GM12865 (cell line): ENCODE measurements at regions not wholly inside any gene's neighbourhood (a gene's known extent, or its start where the extent isn't known, plus 50 kb on each side); places are given as distances from the start of the nearest gene placed in this dataset.
"Not testable (repeated sequence)": the region's sequence is repeated elsewhere in the genome, so short reads cannot be mapped to it uniquely, and the experiment has no call there.

Experiments used
- DNase-seq: peaks from one replicate; pipeline ENCODE4 v3.0.0; 2010; ENCODE audit warnings: low read depth
- H3K4me3 ChIP-seq: 2 replicates; pipeline ENCODE4 v1.5.1; 2011; ENCODE audit warnings: mild to moderate bottlenecking, low read depth, low read length, control low read depth
- CTCF ChIP-seq: IDR thresholded peaks from 2 replicates; pipeline ENCODE4 v1.5.1; 2011; ENCODE audit warnings: low read length, control low read depth, low read depth, inconsistent platforms; ENCODE audit not compliant: insufficient read depth; ENCODE audit errors: missing control alignments

- no peak overlapping the region for H3K4me3 ChIP-seq
- no peak for TF ChIP-seq CTCF
- DNase-seq = no peak
Observed at GRCh38 chr12:47407463-47408129, 298.2 kb downstream of the RPAP3 start.

- H3K4me3 ChIP-seq = no peak overlapping the region
- DNase-seq = no peak
- no peak for TF ChIP-seq CTCF
Observed at GRCh38 chr12:47403681-47404080, 302.1 kb downstream of the RPAP3 start.

- DNase-seq, H3K4me3 ChIP-seq: not testable (repeated sequence)
Observed at GRCh38 chr12:47401196-47401595, 304.6 kb downstream of the RPAP3 start.

GRCh38 chr12:47400266-47400665, 305.6 kb downstream of the RPAP3 start:
- no peak for DNase-seq
- no peak for TF ChIP-seq CTCF

GRCh38 chr12:47397664-47398281, 308.1 kb downstream of the RPAP3 start:
- H3K4me3 ChIP-seq = no peak overlapping the region
- TF ChIP-seq CTCF = no peak
- peak; percentile 47 for DNase-seq

More at GRCh38 chr12:47400266-47400665, 305.6 kb downstream of the RPAP3 start:
- no peak overlapping the region for H3K4me3 ChIP-seq

GRCh38 chr12:47396902-47397663, 308.7 kb downstream of the RPAP3 start:
- no peak overlapping the region for H3K4me3 ChIP-seq
- no peak for TF ChIP-seq CTCF
- peak; percentile 9 for DNase-seq

GRCh38 chr12:47394070-47394469, 311.8 kb downstream of the RPAP3 start:
- no peak for DNase-seq
- no peak overlapping the region for H3K4me3 ChIP-seq
- TF ChIP-seq CTCF = no peak
